B cell (primary cell): ENCODE measurements at regions not wholly inside any gene's neighbourhood (a gene's known extent, or its start where the extent isn't known, plus 50 kb on each side); places are given as distances from the start of the nearest gene placed in this dataset.

ENCODE experiments used
- ATAC-seq: fragments of 200-7000 bp; cut with Tn5 transposase; one replicate; pipeline ENCODE4 v1.10.0; 2021; ENCODE audit warnings: low read depth, mild to moderate bottlenecking, moderate number of reproducible peaks, moderate library complexity
- CTCF ChIA-PET: fragments of 350-600 bp; sonication (Branson Sonifier 250); formaldehyde crosslinking; loops from one replicate; lab custom pipeline; 2021; ENCODE audit warnings: antibody characterized with exemption, inconsistent platforms; lab: Charles Lee
- POLR2A ChIA-PET: fragments of 350-600 bp; sonication (Branson Sonifier 250); formaldehyde crosslinking; loops from one replicate; lab custom pipeline; 2021; ENCODE audit warnings: antibody characterized with exemption; lab: Charles Lee
- DNase-seq: peaks from one replicate; pipeline ENCODE4 v3.0.0; 2013
- H2AFZ ChIP-seq: 2 replicates; pipeline ENCODE4 v1.6.1; 2012; ENCODE audit warnings: mild to moderate bottlenecking, low read depth, low read length; ENCODE audit not compliant: insufficient read depth, poor library complexity, severe bottlenecking
- H3K27ac ChIP-seq, 2 donors: 1 replicate in 1 of 2; 2 replicates in 1 of 2; pipeline ENCODE4 v1.5.1; 2012 to 2013; ENCODE audit warnings: low read length in 2 of 2, mild to moderate bottlenecking in 2 of 2, moderate library complexity in 1 of 2
- H3K27me3 ChIP-seq, 4 experiments: fragments of 200-600 bp in 1 of 4; sonication (generic) in 1 of 4; replicated peaks in 1 of 4; 1 replicate in 2 of 4; 2 replicates in 2 of 4; pipeline versions ENCODE4 v1.6.1 to v1.7.0; 2013 to 2016; ENCODE audit warnings: low read length in 3 of 4, mild to moderate bottlenecking in 2 of 4, mixed read lengths in 1 of 4, moderate library complexity in 1 of 4; ENCODE audit not compliant: insufficient read depth in 4 of 4, control insufficient read depth in 3 of 4; ENCODE audit errors: control extremely low read depth in 1 of 4
- H3K36me3 ChIP-seq, 2 experiments: replicated peaks in 1 of 2; 1 replicate in 1 of 2; 2 replicates in 1 of 2; pipeline versions ENCODE4 v1.6.1 to v1.7.1; 2013; ENCODE audit warnings: low read length in 1 of 2; ENCODE audit not compliant: insufficient read depth in 2 of 2, control insufficient read depth in 1 of 2; ENCODE audit errors: control extremely low read depth in 1 of 2, extremely low read depth in 1 of 2
- H3K4me1 ChIP-seq, 2 donors: fragments of 200-600 bp in 1 of 2; sonication (generic) in 1 of 2; 1 replicate in 1 of 2; 2 replicates in 1 of 2; pipeline versions ENCODE4 v1.5.1 to v1.6.1; 2013 to 2017; ENCODE audit warnings: low read length in 2 of 2; ENCODE audit not compliant: control insufficient read depth in 2 of 2, insufficient read depth in 2 of 2
- H3K4me2 ChIP-seq: replicated peaks from 2 replicates; pipeline ENCODE3; 2012; ENCODE audit warnings: mild to moderate bottlenecking, low read depth, low read length; ENCODE audit not compliant: poor library complexity, severe bottlenecking
- H3K4me3 ChIP-seq, 5 experiments: fragments of 200-600 bp in 1 of 5; sonication (generic) in 1 of 5; 1 replicate in 3 of 5; 2 replicates in 2 of 5; pipeline versions ENCODE4 v1.5.1 to v1.7.0; 2011 to 2016; ENCODE audit warnings: low read length in 4 of 5, mild to moderate bottlenecking in 4 of 5, low read depth in 2 of 5, control low read depth in 1 of 5, moderate library complexity in 1 of 5; ENCODE audit not compliant: insufficient read depth in 1 of 5; ENCODE audit errors: control extremely low read depth in 1 of 5, extremely low read depth in 1 of 5
- H3K79me2 ChIP-seq: fragments of 200-600 bp; sonication (generic); one replicate; pipeline ENCODE4 v1.6.0; 2016; ENCODE audit warnings: low read length; ENCODE audit not compliant: control insufficient read depth, insufficient read depth
- H3K9ac ChIP-seq: fragments of 200-600 bp; sonication (generic); 2 replicates; pipeline ENCODE4 v1.6.1; 2017; ENCODE audit warnings: mild to moderate bottlenecking, low read length, moderate library complexity
- H3K9me3 ChIP-seq, 3 donors: one replicate each; pipeline versions ENCODE4 v1.6.1 to v1.7.1; 2013; ENCODE audit warnings: low read length in 2 of 3; ENCODE audit not compliant: control insufficient read depth in 2 of 3, insufficient read depth in 1 of 3; ENCODE audit errors: control extremely low read depth in 1 of 3
- H4K20me1 ChIP-seq: 2 replicates; pipeline ENCODE4 v1.6.0; 2012; ENCODE audit warnings: mild to moderate bottlenecking, low read length; ENCODE audit not compliant: insufficient read depth, control insufficient read depth, poor library complexity, severe bottlenecking
- H3K27ac Mint-ChIP-seq: one replicate; pipeline ENCODE4 v1.8.0; 2021; ENCODE audit warnings: mixed read lengths
- H3K27me3 Mint-ChIP-seq: one replicate; pipeline ENCODE4 v1.8.0; 2021; ENCODE audit warnings: mixed read lengths
- H3K4me1 Mint-ChIP-seq: one replicate; pipeline ENCODE4 v1.8.0; 2021; ENCODE audit warnings: mixed read lengths
- H3K4me3 Mint-ChIP-seq: one replicate; pipeline ENCODE4 v1.8.0; 2021; ENCODE audit warnings: mixed read lengths
- H3K9me3 Mint-ChIP-seq: one replicate; pipeline ENCODE4 v1.8.0; 2022; ENCODE audit warnings: mixed read lengths; ENCODE audit not compliant: insufficient read depth
- CTCF ChIP-seq: fragments of 200-600 bp; IDR thresholded peaks from one replicate; pipeline ENCODE4 v1.8.0; 2022; ENCODE audit warnings: antibody characterized with exemption, mild to moderate bottlenecking
- EZH2 ChIP-seq: IDR thresholded peaks from 2 replicates; pipeline ENCODE4 v1.6.1; 2012; ENCODE audit warnings: borderline replicate concordance, low read depth, mild to moderate bottlenecking, moderate library complexity, low read length; ENCODE audit not compliant: insufficient read depth, poor library complexity, severe bottlenecking
- WGBS: methylation state at CpG from one replicate; pipeline ENCODE4 v1.1.5; 2013; ENCODE audit warnings: missing lambda C conversion rate; ENCODE audit not compliant: insufficient coverage; 5-methylcytosine and 5-hydroxymethylcytosine counted together
- intact Hi-C: fragments of 100-400 bp; cut with micrococcal nuclease; formaldehyde crosslinking; loops from one replicate; pipeline ENCODE4 v1.10.0; 2022

- DNase-seq (no peak), ATAC-seq (no peak)
- ChIA-PET CTCF (interaction anchor here (1.2 kb wide), 1 partner anchor 14 kb away, joined by 3 read pairs; no protein-coding TSS in a partner anchor), POLR2A (no interaction called here)
- Mint-ChIP-seq H3K9me3 (no peaks in the 10 kb centered on the region), H3K4me3 (no peak overlapping the region), H3K4me1 (no peaks in the 10 kb centered on the region), H3K27ac (no peak overlapping the region), H3K27me3 (peaks cover 7% of the 10 kb centered on the region)
- no peak overlapping the region for H3K27ac ChIP-seq
- no peaks in the 10 kb centered on the region for H3K79me2 ChIP-seq
- no peaks in the 10 kb centered on the region for H3K27me3 ChIP-seq
- no peaks in the 10 kb centered on the region for H3K9me3 ChIP-seq
- intact Hi-C loops, result no loop called here
- H4K20me1 ChIP-seq, result no peaks in the 10 kb centered on the region
- no peaks in the 10 kb centered on the region for H3K4me1 ChIP-seq
- TF ChIP-seq EZH2 (no peak), CTCF (no peak)
- H3K9ac ChIP-seq, result no peak overlapping the region
- no peaks in the 10 kb centered on the region for H3K36me3 ChIP-seq
- no peak overlapping the region for H3K4me3 ChIP-seq
- no peak overlapping the region for H3K4me2 ChIP-seq
- WGBS, result no CpG with 5 or more reads among the region's 1 CpG
- no peak overlapping the region for H2AFZ ChIP-seq
Measured at GRCh38 chr3:181629029-181629428, 82.7 kb upstream of the SOX2 start.

GRCh38 chr3:181628384-181628783, 83.3 kb upstream of the SOX2 start:
- Histone ChIP-seq H3K4me1 (no peaks in the 10 kb centered on the region), H3K4me3 (no peak overlapping the region), H3K9ac (no peak overlapping the region), H3K9me3 (no peaks in the 10 kb centered on the region), H3K4me2 (no peak overlapping the region), H3K27ac (no peak overlapping the region), H3K36me3 (no peaks in the 10 kb centered on the region), H3K27me3 (no peaks in the 10 kb centered on the region), H3K79me2 (no peaks in the 10 kb centered on the region), H4K20me1 (no peaks in the 10 kb centered on the region), H2AFZ (no peak overlapping the region)
- no peak for TF ChIP-seq EZH2
- TF ChIP-seq CTCF, result no peak
- Mint-ChIP-seq H3K27ac (no peak overlapping the region), H3K4me1 (no peaks in the 10 kb centered on the region), H3K9me3 (no peaks in the 10 kb centered on the region), H3K27me3 (peaks cover 7% of the 10 kb centered on the region), H3K4me3 (no peak overlapping the region)
- DNase-seq, result no peak
- CTCF ChIA-PET, result interaction anchor here (1.2 kb wide), 1 partner anchor 13 kb away, joined by 3 read pairs; no protein-coding TSS in a partner anchor
- ATAC-seq, result no peak
- POLR2A ChIA-PET, result no interaction called here
- intact Hi-C loops, result no loop called here
